ENCODE measurements at regions not wholly inside any gene's neighbourhood (a gene's known extent, or its start where the extent isn't known, plus 50 kb on each side); places are given as distances from the start of the nearest gene placed in this dataset.

GRCh38 chr7:118671149-118671548 lies 446.6 kb downstream of the ANKRD7 start:
- Histone ChIP-seq H2BK15ac (ENCODE audit: low read depth, low read length) (no peak overlapping the region), H3K4ac (ENCODE audit: low read depth, low read length) (no peak overlapping the region), H3K4me2 (ENCODE audit: low read depth, low read length) (no peak overlapping the region), H3K23ac (ENCODE audit: low read depth, low read length) (no peak overlapping the region), H2AFZ (replicated peaks; ENCODE audit: low read length, poor library complexity) (no peak overlapping the region), H3K4me3 (ENCODE audit: insufficient read depth, low read depth, low read length) (no peak overlapping the region), H3K14ac (replicated peaks; ENCODE audit: low read depth, low read length) (no peak overlapping the region), H4K91ac (ENCODE audit: insufficient read depth, low read depth, low read length) (no peak overlapping the region), H4K5ac (ENCODE audit: low read depth, low read length) (no peak overlapping the region), H2BK120ac (ENCODE audit: low read depth, low read length) (no peak overlapping the region), H3K9me3 (ENCODE audit: control insufficient read depth, insufficient read depth, low read length) (0 out of 2 replicates have a peak, but pooled peaks cover 2% of the 10 kb centered on the region), H3K9me1 (ENCODE audit: insufficient read depth, low read length) (no peaks in the 10 kb centered on the region), H3K27ac (ENCODE audit: insufficient read depth, low read length) (no peak overlapping the region), H3K18ac (ENCODE audit: low read depth, low read length) (no peak overlapping the region), H3K56ac (ENCODE audit: extremely low read depth, insufficient read depth, low read length) (no peak overlapping the region), H3K79me1 (ENCODE audit: low read depth in 1 of 2, low read length in 2 of 2) (no peaks in the 10 kb centered on the region), H3K4me1 (ENCODE audit: control insufficient read depth, insufficient read depth, low read length) (no peaks in the 10 kb centered on the region), H2BK20ac (ENCODE audit: low read depth, low read length) (no peak overlapping the region), H3K27me3 (ENCODE audit: control insufficient read depth, insufficient read depth, low read length) (no peaks in the 10 kb centered on the region), H3K36me3 (ENCODE audit: control insufficient read depth, insufficient read depth, low read length) (no peaks in the 10 kb centered on the region), H4K8ac (ENCODE audit: low read depth in 2 of 2, low read length in 2 of 2) (no peak overlapping the region), H2AK9ac (replicated peaks; ENCODE audit: low read depth, low read length, poor library complexity) (no peak overlapping the region), H2AK5ac (ENCODE audit: low read depth, low read length) (no peak overlapping the region), H4K20me1 (ENCODE audit: insufficient read depth, low read length) (no peaks in the 10 kb centered on the region), H3K9ac (ENCODE audit: low read depth, low read length) (no peak overlapping the region), H2BK5ac (ENCODE audit: low read depth, low read length, poor library complexity, severe bottlenecking) (no peak overlapping the region)
- ChIA-PET POLR2A (ENCODE audit: unreplicated experiment) (no interaction called here), CTCF (no interaction called here)
- dilution Hi-C loops (cut with HindIII; ENCODE audit: low sequenced_read_pairs, unreplicated experiment) (no loop called here), in situ Hi-C loops (cut with MboI; ENCODE audit: low sequenced_read_pairs) (no loop called here), intact Hi-C loops (cut with micrococcal nuclease) (no loop called here)
- WGBS, 2 experiments (ENCODE audit: extremely low coverage in 2 of 2, insufficient read length in 1 of 2) = no CpG with 5 or more reads among the region's 4 CpGs
- no peak for DNase-seq
- no TSS peak for BruUV-seq (replicated peaks)
- no peak for TF ChIP-seq BHLHE40 (IDR thresholded peaks at IDR 0.05; ENCODE audit: low read depth, low read length)
- peak; percentile 39; the same call in 1 of the 2 replicates for TF ChIP-seq NFE2L2 (IDR thresholded peaks at IDR 0.05; ENCODE audit: low read depth, low read length)
- no peak for TF ChIP-seq RAD21 (IDR thresholded peaks at IDR 0.05; ENCODE audit: low read length)
- no peak for TF ChIP-seq MAZ (IDR thresholded peaks at IDR 0.05; ENCODE audit: borderline replicate concordance, low read depth, low read length)
- TF ChIP-seq MAFK (IDR thresholded peaks at IDR 0.05; ENCODE audit: low read depth, low read length) = no peak
- TF ChIP-seq FOS (IDR thresholded peaks at IDR 0.05; ENCODE audit: low read depth, low read length) = no peak
- no peak for ATAC-seq (ENCODE audit: low read depth)

Measured in IMR-90 (cell line).